ENCODE measurements at regions not wholly inside any gene's neighbourhood (a gene's known extent, or its start where the extent isn't known, plus 50 kb on each side); places are given as distances from the start of the nearest gene placed in this dataset.

- no peak overlapping the region for H3K4me3 Mint-ChIP-seq
- no peaks in the 10 kb centered on the region for H3K4me1 Mint-ChIP-seq (ENCODE audit: low read depth)
- intact Hi-C loops (cut with micrococcal nuclease): no loop called here
- no peak overlapping the region for H3K27ac Mint-ChIP-seq
- no peaks in the 10 kb centered on the region for H3K36me3 Mint-ChIP-seq (ENCODE audit: low read depth)
- no peaks in the 10 kb centered on the region for H3K9me3 Mint-ChIP-seq
- H3K27me3 Mint-ChIP-seq: peaks cover 1% of the 10 kb centered on the region
These were observed 539.8 kb downstream of the PTPRC start for GRCh38 chr1:199178646-199179045.

- Mint-ChIP-seq H3K4me3 (no peak overlapping the region), H3K27me3 (no peaks in the 10 kb centered on the region), H3K27ac (no peak overlapping the region), H3K9me3 (no peaks in the 10 kb centered on the region), H3K4me1 (ENCODE audit: low read depth) (no peaks in the 10 kb centered on the region), H3K36me3 (ENCODE audit: low read depth) (no peaks in the 10 kb centered on the region)
- intact Hi-C loops (cut with micrococcal nuclease): no loop called here
These were observed 543.5 kb downstream of the PTPRC start for GRCh38 chr1:199182186-199182843.

GRCh38 chr1:199184180-199184579 lies 545.3 kb downstream of the PTPRC start:
- Mint-ChIP-seq H3K27me3 (no peaks in the 10 kb centered on the region), H3K9me3 (no peaks in the 10 kb centered on the region), H3K36me3 (ENCODE audit: low read depth) (no peaks in the 10 kb centered on the region), H3K27ac (no peak overlapping the region), H3K4me1 (ENCODE audit: low read depth) (no peaks in the 10 kb centered on the region), H3K4me3 (no peak overlapping the region)
- intact Hi-C loops (cut with micrococcal nuclease): no loop called here

- no peaks in the 10 kb centered on the region for H3K4me1 Mint-ChIP-seq (ENCODE audit: low read depth)
These were observed 556.0 kb downstream of the PTPRC start for GRCh38 chr1:199194862-199195261.

GRCh38 chr1:199197695-199198094 lies 558.9 kb downstream of the PTPRC start:
- Mint-ChIP-seq H3K4me1 (ENCODE audit: low read depth) (no peaks in the 10 kb centered on the region), H3K27ac (no peak overlapping the region), H3K36me3 (ENCODE audit: low read depth) (no peaks in the 10 kb centered on the region), H3K27me3 (no peaks in the 10 kb centered on the region), H3K4me3 (no peak overlapping the region), H3K9me3 (peaks cover 8% of the 10 kb centered on the region)
- intact Hi-C loops (cut with micrococcal nuclease): no loop called here

More at GRCh38 chr1:199194862-199195261, 556.0 kb downstream of the PTPRC start:
- no peaks in the 10 kb centered on the region for H3K36me3 Mint-ChIP-seq (ENCODE audit: low read depth)
- no peak overlapping the region for H3K4me3 Mint-ChIP-seq
- no peaks in the 10 kb centered on the region for H3K27me3 Mint-ChIP-seq
- H3K9me3 Mint-ChIP-seq: peaks cover 8% of the 10 kb centered on the region
- intact Hi-C loops (cut with micrococcal nuclease): no loop called here
- H3K27ac Mint-ChIP-seq: no peak overlapping the region

- intact Hi-C loops (cut with micrococcal nuclease): no loop called here
- Mint-ChIP-seq H3K27me3 (no peaks in the 10 kb centered on the region), H3K4me1 (ENCODE audit: low read depth) (no peaks in the 10 kb centered on the region), H3K4me3 (no peak overlapping the region), H3K9me3 (no peaks in the 10 kb centered on the region), H3K36me3 (ENCODE audit: low read depth) (no peaks in the 10 kb centered on the region), H3K27ac (no peak overlapping the region)
These were observed 563.5 kb downstream of the PTPRC start for GRCh38 chr1:199202331-199202730.

- H3K27ac Mint-ChIP-seq: no peak overlapping the region
- no peak overlapping the region for H3K4me3 Mint-ChIP-seq
- no peaks in the 10 kb centered on the region for H3K9me3 Mint-ChIP-seq
- intact Hi-C loops (cut with micrococcal nuclease): no loop called here
- H3K27me3 Mint-ChIP-seq: no peaks in the 10 kb centered on the region
- H3K4me1 Mint-ChIP-seq (ENCODE audit: low read depth): no peaks in the 10 kb centered on the region
- H3K36me3 Mint-ChIP-seq (ENCODE audit: low read depth): no peaks in the 10 kb centered on the region
These were observed 565.4 kb downstream of the PTPRC start for GRCh38 chr1:199204231-199204630.

GRCh38 chr1:199205740-199206441 lies 567.1 kb downstream of the PTPRC start:
- H3K4me1 Mint-ChIP-seq (ENCODE audit: low read depth): no peaks in the 10 kb centered on the region
- H3K27me3 Mint-ChIP-seq: no peaks in the 10 kb centered on the region
- intact Hi-C loops (cut with micrococcal nuclease): no loop called here
- H3K27ac Mint-ChIP-seq: no peak overlapping the region
- no peaks in the 10 kb centered on the region for H3K9me3 Mint-ChIP-seq
- H3K4me3 Mint-ChIP-seq: no peak overlapping the region
- no peaks in the 10 kb centered on the region for H3K36me3 Mint-ChIP-seq (ENCODE audit: low read depth)

- intact Hi-C loops (cut with micrococcal nuclease): no loop called here
- H3K9me3 Mint-ChIP-seq: no peaks in the 10 kb centered on the region
- no peaks in the 10 kb centered on the region for H3K4me1 Mint-ChIP-seq (ENCODE audit: low read depth)
- H3K27me3 Mint-ChIP-seq: no peaks in the 10 kb centered on the region
- no peaks in the 10 kb centered on the region for H3K36me3 Mint-ChIP-seq (ENCODE audit: low read depth)
- H3K27ac Mint-ChIP-seq: no peak overlapping the region
- no peak overlapping the region for H3K4me3 Mint-ChIP-seq
These were observed 570.0 kb downstream of the PTPRC start for GRCh38 chr1:199208847-199209246.

GRCh38 chr1:199218065-199218464 lies 579.2 kb downstream of the PTPRC start:
- Mint-ChIP-seq H3K4me1 (ENCODE audit: low read depth) (no peaks in the 10 kb centered on the region), H3K27me3 (no peaks in the 10 kb centered on the region), H3K36me3 (ENCODE audit: low read depth) (no peaks in the 10 kb centered on the region), H3K9me3 (peaks cover 20% of the 10 kb centered on the region), H3K4me3 (no peak overlapping the region), H3K27ac (no peak overlapping the region)
- intact Hi-C loops (cut with micrococcal nuclease): no loop called here

GRCh38 chr1:199218533-199218932 lies 579.7 kb downstream of the PTPRC start:
- H3K4me1 Mint-ChIP-seq (ENCODE audit: low read depth): no peaks in the 10 kb centered on the region
- peaks cover 20% of the 10 kb centered on the region for H3K9me3 Mint-ChIP-seq
- H3K4me3 Mint-ChIP-seq: no peak overlapping the region
- no peaks in the 10 kb centered on the region for H3K27me3 Mint-ChIP-seq
- intact Hi-C loops (cut with micrococcal nuclease): no loop called here
- H3K36me3 Mint-ChIP-seq (ENCODE audit: low read depth): no peaks in the 10 kb centered on the region
- H3K27ac Mint-ChIP-seq: no peak overlapping the region

- H3K27me3 Mint-ChIP-seq: no peaks in the 10 kb centered on the region
- no peak overlapping the region for H3K4me3 Mint-ChIP-seq
- H3K9me3 Mint-ChIP-seq: peaks cover 20% of the 10 kb centered on the region
- no peak overlapping the region for H3K27ac Mint-ChIP-seq
- intact Hi-C loops (cut with micrococcal nuclease): no loop called here
- no peaks in the 10 kb centered on the region for H3K36me3 Mint-ChIP-seq (ENCODE audit: low read depth)
- H3K4me1 Mint-ChIP-seq (ENCODE audit: low read depth): no peaks in the 10 kb centered on the region
These were observed 581.2 kb downstream of the PTPRC start for GRCh38 chr1:199220031-199220430.

GRCh38 chr1:199221371-199222150 lies 582.7 kb downstream of the PTPRC start:
- no peak overlapping the region for H3K27ac Mint-ChIP-seq
- H3K4me3 Mint-ChIP-seq: no peak overlapping the region
- peaks cover 4% of the 10 kb centered on the region for H3K9me3 Mint-ChIP-seq
- no peaks in the 10 kb centered on the region for H3K27me3 Mint-ChIP-seq
- H3K4me1 Mint-ChIP-seq (ENCODE audit: low read depth): no peaks in the 10 kb centered on the region
- intact Hi-C loops (cut with micrococcal nuclease): no loop called here
- H3K36me3 Mint-ChIP-seq (ENCODE audit: low read depth): no peaks in the 10 kb centered on the region

- no peak overlapping the region for H3K4me3 Mint-ChIP-seq
- no peak overlapping the region for H3K27ac Mint-ChIP-seq
- H3K9me3 Mint-ChIP-seq: no peaks in the 10 kb centered on the region
- no peaks in the 10 kb centered on the region for H3K36me3 Mint-ChIP-seq (ENCODE audit: low read depth)
- H3K27me3 Mint-ChIP-seq: no peaks in the 10 kb centered on the region
- intact Hi-C loops (cut with micrococcal nuclease): no loop called here
- no peaks in the 10 kb centered on the region for H3K4me1 Mint-ChIP-seq (ENCODE audit: low read depth)
These were observed 585.1 kb downstream of the PTPRC start for GRCh38 chr1:199223936-199224335.
